Left lung (tissue), 4 donors: ENCODE measurements at regions not wholly inside any gene's neighbourhood (a gene's known extent, or its start where the extent isn't known, plus 50 kb on each side); places are given as distances from the start of the nearest gene placed in this dataset.

Source experiments
- ATAC-seq: fragments of 200-7000 bp; cut with Tn5 transposase; one replicate; pipeline ENCODE4 v1.9.1; 2020; ENCODE audit warnings: moderate library complexity
- DNase-seq, 4 donors: peaks; one replicate each; pipeline ENCODE4 v3.0.0-alpha.2; 2013 to 2020
- H3K27ac ChIP-seq, 2 donors: fragments of 200-600 bp; sonication (generic) in 1 of 2; one replicate each; pipeline versions ENCODE4 v1.5.0 to v1.8.0; 2020 to 2021
- H3K27me3 ChIP-seq, 2 donors: fragments of 200-600 bp; sonication (generic) in 1 of 2; one replicate each; pipeline versions ENCODE4 v1.5.0 to v1.8.0; 2020 to 2021
- H3K36me3 ChIP-seq, 2 donors: fragments of 200-600 bp; sonication (generic) in 1 of 2; one replicate each; pipeline versions ENCODE4 v1.5.0 to v1.8.0; 2020 to 2021
- H3K4me1 ChIP-seq, 2 donors: fragments of 200-600 bp; one replicate each; pipeline ENCODE4 v1.8.0; 2021
- H3K4me3 ChIP-seq, 2 donors: fragments of 200-600 bp; sonication (generic) in 1 of 2; one replicate each; pipeline versions ENCODE4 v1.5.0 to v1.8.0; 2020 to 2021; ENCODE audit warnings: mild to moderate bottlenecking in 1 of 2
- H3K9me3 ChIP-seq, 2 donors: fragments of 200-600 bp; sonication (generic) in 1 of 2; one replicate each; pipeline versions ENCODE4 v1.5.0 to v1.8.0; 2020 to 2021
- intact Hi-C, 2 donors: fragments of 100-400 bp; cut with DNase I; formaldehyde crosslinking; loops; one replicate each; pipeline versions ENCODE4 v1.11.2 to v1.14.2; 2022
- TF ChIP-seq, protein P1 (sequence below), 2 donors: fragments of 200-600 bp; sonication (generic) in 1 of 2; IDR thresholded peaks; one replicate each; pipeline versions ENCODE4 v1.5.0 to v1.8.0; 2021; ENCODE audit warnings: antibody characterized with exemption in 2 of 2
- donor health status: DM: no; HTN: yes; CAD: no.
- donor health status: DM: no; HTN: no; CAD: no.

DNA sequence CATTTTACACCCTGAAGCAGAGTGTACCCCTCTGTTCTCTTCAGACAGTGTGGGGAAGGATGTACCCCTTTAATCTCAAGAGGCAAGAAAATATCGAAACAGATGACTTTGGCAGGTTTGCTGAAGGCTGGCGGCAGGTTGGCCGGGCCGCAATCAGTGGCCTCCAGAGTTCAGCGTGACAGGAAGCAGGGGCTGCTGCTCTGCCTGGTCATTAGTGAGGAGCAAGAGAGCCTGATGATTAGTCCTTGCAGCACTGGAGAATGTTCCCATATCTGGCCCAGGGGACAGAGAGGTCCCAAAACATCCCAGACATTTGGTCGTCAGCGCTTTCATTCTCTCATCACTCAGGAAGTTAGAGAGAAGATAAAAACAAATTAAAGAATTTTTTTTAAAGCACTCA, 352.8 kb downstream of the SPRY1 start:
- no peak overlapping the region for H3K4me3 ChIP-seq
- DNase-seq, result no peak
- intact Hi-C loops, result no loop called here
- ATAC-seq, result no peak
- H3K27me3 ChIP-seq, result no peaks in the 10 kb centered on the region
- H3K9me3 ChIP-seq, result no peaks in the 10 kb centered on the region
- H3K36me3 ChIP-seq, result no peaks in the 10 kb centered on the region
- H3K4me1 ChIP-seq, result peaks cover 4 to 20% of the 10 kb centered on the region in 2 donors
- H3K27ac ChIP-seq, result no peak overlapping the region
- TF ChIP-seq, protein P1, sequence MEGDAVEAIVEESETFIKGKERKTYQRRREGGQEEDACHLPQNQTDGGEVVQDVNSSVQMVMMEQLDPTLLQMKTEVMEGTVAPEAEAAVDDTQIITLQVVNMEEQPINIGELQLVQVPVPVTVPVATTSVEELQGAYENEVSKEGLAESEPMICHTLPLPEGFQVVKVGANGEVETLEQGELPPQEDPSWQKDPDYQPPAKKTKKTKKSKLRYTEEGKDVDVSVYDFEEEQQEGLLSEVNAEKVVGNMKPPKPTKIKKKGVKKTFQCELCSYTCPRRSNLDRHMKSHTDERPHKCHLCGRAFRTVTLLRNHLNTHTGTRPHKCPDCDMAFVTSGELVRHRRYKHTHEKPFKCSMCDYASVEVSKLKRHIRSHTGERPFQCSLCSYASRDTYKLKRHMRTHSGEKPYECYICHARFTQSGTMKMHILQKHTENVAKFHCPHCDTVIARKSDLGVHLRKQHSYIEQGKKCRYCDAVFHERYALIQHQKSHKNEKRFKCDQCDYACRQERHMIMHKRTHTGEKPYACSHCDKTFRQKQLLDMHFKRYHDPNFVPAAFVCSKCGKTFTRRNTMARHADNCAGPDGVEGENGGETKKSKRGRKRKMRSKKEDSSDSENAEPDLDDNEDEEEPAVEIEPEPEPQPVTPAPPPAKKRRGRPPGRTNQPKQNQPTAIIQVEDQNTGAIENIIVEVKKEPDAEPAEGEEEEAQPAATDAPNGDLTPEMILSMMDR (IDR thresholded peaks at IDR 0.05), result no peak

GRCh38 chr4:123750044-123750443, 353.4 kb downstream of the SPRY1 start:
- TF ChIP-seq, protein P1 (IDR thresholded peaks at IDR 0.05), result no peak
- no peak overlapping the region for H3K27ac ChIP-seq
- H3K27me3 ChIP-seq, result no peaks in the 10 kb centered on the region
- ATAC-seq, result peak; percentile 49
- no peak for DNase-seq
- H3K4me3 ChIP-seq, result no peak overlapping the region
- H3K4me1 ChIP-seq, result peaks cover 0 to 14% of the 10 kb centered on the region in 2 donors
- H3K9me3 ChIP-seq, result no peaks in the 10 kb centered on the region
- intact Hi-C loops, result no loop called here
- no peaks in the 10 kb centered on the region for H3K36me3 ChIP-seq

DNA sequence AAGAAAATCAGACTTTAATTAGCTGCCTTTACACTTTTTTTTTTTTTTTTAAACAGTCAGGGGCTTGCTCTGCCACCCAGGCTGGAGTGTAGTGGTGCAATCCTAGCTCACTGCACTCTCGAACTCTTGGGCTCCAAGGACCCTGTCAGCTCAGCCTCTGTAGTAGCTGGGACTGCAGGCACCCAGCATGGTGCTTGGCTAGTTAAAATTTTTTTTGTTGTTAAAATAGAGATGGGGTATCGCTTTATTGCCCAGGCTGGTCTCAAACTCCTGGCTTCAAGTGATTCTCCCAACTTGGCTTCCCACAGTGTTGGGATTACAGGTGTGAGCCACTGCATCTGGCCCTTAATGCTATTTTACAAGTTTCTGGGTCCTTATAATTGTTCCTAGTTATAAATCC, 359.1 kb downstream of the SPRY1 start:
- intact Hi-C loops, result no loop called here
- ATAC-seq (no peak), DNase-seq (no peak)
- Histone ChIP-seq H3K27ac (no peak overlapping the region), H3K4me1 (no peaks in the 10 kb centered on the region), H3K4me3 (no peak overlapping the region), H3K27me3 (no peaks in the 10 kb centered on the region), H3K9me3 (no peaks in the 10 kb centered on the region), H3K36me3 (no peaks in the 10 kb centered on the region)
- TF ChIP-seq, protein P1 (IDR thresholded peaks at IDR 0.05), result no peak

DNA sequence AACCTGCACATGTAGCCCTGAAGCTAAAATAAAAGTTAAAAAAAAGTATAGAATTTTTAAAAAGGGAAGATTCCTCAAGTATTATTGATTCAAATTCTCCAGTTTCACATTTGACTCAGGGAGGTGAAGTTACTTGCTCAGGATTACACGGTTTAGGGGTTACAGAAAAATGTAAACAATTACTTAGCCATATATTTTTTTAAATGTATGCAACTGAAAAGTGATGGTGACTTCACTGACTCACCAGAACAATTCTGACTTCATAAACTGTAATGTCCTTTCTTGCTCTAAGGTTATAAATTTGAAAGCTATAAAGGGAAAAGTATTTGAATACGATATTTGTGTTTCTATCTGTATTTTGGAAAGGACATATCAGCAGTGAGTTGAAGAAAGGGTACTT, 371.2 kb downstream of the SPRY1 start:
- ATAC-seq (no peak), DNase-seq (no peak)
- Histone ChIP-seq H3K9me3 (peaks cover 0 to 3% of the 10 kb centered on the region in 2 donors), H3K36me3 (no peaks in the 10 kb centered on the region), H3K4me1 (peaks cover 0 to 2% of the 10 kb centered on the region in 2 donors), H3K27me3 (no peaks in the 10 kb centered on the region), H3K27ac (no peak overlapping the region), H3K4me3 (no peak overlapping the region)
- TF ChIP-seq, protein P1 (IDR thresholded peaks at IDR 0.05), result no peak
- intact Hi-C loops, result no loop called here

DNA sequence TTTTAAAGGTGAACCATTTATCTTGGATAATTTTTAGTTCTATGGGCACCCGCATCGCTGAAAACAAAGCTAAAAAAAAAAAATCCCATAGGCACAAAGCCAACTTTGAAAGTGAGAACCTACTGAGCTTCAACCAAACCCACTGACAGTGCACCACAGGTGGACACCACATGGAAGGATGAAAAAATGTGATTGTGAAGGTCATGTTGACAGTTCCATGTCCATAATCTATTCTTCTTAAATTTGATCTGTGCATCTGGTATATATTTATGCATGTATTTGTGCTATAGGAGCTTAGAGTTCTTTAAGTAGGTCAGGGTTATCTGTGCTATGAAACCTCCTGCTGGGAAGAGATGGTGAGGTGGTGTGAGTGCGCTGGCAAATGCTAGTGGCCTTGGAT, 374.3 kb downstream of the SPRY1 start:
- no peak for ATAC-seq
- TF ChIP-seq, protein P1 (IDR thresholded peaks at IDR 0.05), result no peak
- Histone ChIP-seq H3K9me3 (no peaks in the 10 kb centered on the region), H3K36me3 (no peaks in the 10 kb centered on the region), H3K4me1 (no peaks in the 10 kb centered on the region), H3K27ac (no peak overlapping the region), H3K4me3 (no peak overlapping the region), H3K27me3 (no peaks in the 10 kb centered on the region)
- intact Hi-C loops, result no loop called here
- no peak for DNase-seq
